ENCODE measurements at regions not wholly inside any gene's neighbourhood (a gene's known extent, or its start where the extent isn't known, plus 50 kb on each side); places are given as distances from the start of the nearest gene placed in this dataset.

DNA sequence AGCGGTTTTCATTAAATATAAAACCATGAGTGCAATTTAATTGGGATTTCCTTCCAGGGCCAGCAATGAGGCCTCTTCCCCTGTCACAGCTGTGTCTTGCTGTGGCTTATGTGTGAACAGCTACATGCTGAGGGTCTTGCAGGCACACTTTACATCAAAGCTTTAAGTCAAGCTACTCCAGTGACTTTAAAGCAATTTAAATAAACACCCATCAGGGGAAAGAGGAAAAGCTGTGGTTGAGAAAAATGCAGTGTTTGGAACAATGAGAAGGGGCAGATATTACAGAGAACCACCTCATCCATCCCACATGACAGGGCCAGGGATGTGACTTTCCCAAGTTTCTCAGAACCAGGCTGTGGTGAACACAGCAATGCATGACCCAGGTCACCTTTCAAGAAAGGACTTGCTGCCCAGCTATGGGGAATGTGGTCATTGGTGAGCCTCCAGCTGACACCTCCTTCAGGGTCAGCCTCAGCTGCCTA, 115.9 kb upstream of the LPAR1 start:
- TF ChIP-seq, protein P1, sequence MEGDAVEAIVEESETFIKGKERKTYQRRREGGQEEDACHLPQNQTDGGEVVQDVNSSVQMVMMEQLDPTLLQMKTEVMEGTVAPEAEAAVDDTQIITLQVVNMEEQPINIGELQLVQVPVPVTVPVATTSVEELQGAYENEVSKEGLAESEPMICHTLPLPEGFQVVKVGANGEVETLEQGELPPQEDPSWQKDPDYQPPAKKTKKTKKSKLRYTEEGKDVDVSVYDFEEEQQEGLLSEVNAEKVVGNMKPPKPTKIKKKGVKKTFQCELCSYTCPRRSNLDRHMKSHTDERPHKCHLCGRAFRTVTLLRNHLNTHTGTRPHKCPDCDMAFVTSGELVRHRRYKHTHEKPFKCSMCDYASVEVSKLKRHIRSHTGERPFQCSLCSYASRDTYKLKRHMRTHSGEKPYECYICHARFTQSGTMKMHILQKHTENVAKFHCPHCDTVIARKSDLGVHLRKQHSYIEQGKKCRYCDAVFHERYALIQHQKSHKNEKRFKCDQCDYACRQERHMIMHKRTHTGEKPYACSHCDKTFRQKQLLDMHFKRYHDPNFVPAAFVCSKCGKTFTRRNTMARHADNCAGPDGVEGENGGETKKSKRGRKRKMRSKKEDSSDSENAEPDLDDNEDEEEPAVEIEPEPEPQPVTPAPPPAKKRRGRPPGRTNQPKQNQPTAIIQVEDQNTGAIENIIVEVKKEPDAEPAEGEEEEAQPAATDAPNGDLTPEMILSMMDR (IDR thresholded peaks at IDR 0.05): no peak
- no peak for TF ChIP-seq POLR2A (IDR thresholded peaks at IDR 0.05)

All from adrenal gland (tissue), 5 donors.